ENCODE measurements at regions not wholly inside any gene's neighbourhood (a gene's known extent, or its start where the extent isn't known, plus 50 kb on each side); places are given as distances from the start of the nearest gene placed in this dataset.

DNA sequence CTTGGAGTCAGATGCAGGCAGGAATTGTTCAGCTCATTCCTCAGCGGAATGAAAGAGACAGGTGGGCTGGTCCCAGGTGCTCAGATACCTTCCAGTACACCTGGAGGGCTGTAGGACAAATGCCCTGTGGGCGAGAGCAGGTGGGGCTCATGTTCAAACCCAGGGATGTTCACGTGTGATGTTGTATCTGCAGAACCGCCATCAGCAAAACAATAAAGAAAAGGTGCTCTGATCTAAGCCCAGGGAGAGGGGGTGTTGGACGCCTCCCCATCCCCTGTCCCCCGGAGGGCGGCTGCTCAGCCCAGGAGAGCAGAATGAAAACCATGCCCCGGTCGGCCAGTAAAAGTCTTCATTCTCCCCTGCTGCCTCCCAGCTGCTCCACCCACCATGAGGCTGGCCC, 197.4 kb downstream of the HAUS1 start (continued):
- TF ChIP-seq AR (CRISPR knock-in tag; IDR thresholded peaks at IDR 0.05): no peak

GRCh38 chr18:46302528-46303485, 198.6 kb downstream of the HAUS1 start:
- no peak for TF ChIP-seq HMGA2 (CRISPR knock-in tag; IDR thresholded peaks at IDR 0.05)
- TF ChIP-seq FOXP1 (CRISPR knock-in tag; IDR thresholded peaks at IDR 0.05; ENCODE audit: borderline replicate concordance): no peak
- no peak for TF ChIP-seq SMAD3 (CRISPR knock-in tag; IDR thresholded peaks at IDR 0.05; ENCODE audit: borderline replicate concordance)
- TF ChIP-seq NR1H2 (CRISPR knock-in tag; IDR thresholded peaks at IDR 0.05): no peak
- no peak for TF ChIP-seq CREM (CRISPR knock-in tag; IDR thresholded peaks at IDR 0.05)
- TF ChIP-seq, protein P1, sequence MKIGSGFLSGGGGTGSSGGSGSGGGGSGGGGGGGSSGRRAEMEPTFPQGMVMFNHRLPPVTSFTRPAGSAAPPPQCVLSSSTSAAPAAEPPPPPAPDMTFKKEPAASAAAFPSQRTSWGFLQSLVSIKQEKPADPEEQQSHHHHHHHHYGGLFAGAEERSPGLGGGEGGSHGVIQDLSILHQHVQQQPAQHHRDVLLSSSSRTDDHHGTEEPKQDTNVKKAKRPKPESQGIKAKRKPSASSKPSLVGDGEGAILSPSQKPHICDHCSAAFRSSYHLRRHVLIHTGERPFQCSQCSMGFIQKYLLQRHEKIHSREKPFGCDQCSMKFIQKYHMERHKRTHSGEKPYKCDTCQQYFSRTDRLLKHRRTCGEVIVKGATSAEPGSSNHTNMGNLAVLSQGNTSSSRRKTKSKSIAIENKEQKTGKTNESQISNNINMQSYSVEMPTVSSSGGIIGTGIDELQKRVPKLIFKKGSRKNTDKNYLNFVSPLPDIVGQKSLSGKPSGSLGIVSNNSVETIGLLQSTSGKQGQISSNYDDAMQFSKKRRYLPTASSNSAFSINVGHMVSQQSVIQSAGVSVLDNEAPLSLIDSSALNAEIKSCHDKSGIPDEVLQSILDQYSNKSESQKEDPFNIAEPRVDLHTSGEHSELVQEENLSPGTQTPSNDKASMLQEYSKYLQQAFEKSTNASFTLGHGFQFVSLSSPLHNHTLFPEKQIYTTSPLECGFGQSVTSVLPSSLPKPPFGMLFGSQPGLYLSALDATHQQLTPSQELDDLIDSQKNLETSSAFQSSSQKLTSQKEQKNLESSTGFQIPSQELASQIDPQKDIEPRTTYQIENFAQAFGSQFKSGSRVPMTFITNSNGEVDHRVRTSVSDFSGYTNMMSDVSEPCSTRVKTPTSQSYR (CRISPR knock-in tag; IDR thresholded peaks at IDR 0.05): no peak
- TF ChIP-seq ZNF232 (CRISPR knock-in tag; IDR thresholded peaks at IDR 0.05): no peak
- TF ChIP-seq, protein P2, sequence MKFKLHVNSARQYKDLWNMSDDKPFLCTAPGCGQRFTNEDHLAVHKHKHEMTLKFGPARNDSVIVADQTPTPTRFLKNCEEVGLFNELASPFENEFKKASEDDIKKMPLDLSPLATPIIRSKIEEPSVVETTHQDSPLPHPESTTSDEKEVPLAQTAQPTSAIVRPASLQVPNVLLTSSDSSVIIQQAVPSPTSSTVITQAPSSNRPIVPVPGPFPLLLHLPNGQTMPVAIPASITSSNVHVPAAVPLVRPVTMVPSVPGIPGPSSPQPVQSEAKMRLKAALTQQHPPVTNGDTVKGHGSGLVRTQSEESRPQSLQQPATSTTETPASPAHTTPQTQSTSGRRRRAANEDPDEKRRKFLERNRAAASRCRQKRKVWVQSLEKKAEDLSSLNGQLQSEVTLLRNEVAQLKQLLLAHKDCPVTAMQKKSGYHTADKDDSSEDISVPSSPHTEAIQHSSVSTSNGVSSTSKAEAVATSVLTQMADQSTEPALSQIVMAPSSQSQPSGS (CRISPR knock-in tag; IDR thresholded peaks at IDR 0.05; ENCODE audit: borderline replicate concordance, low read depth): no peak
- TF ChIP-seq ZNF263 (CRISPR knock-in tag; IDR thresholded peaks at IDR 0.05; ENCODE audit: low read depth): no peak
- no peak for TF ChIP-seq ZNF423 (CRISPR knock-in tag; IDR thresholded peaks at IDR 0.05)
- TF ChIP-seq, protein P3, sequence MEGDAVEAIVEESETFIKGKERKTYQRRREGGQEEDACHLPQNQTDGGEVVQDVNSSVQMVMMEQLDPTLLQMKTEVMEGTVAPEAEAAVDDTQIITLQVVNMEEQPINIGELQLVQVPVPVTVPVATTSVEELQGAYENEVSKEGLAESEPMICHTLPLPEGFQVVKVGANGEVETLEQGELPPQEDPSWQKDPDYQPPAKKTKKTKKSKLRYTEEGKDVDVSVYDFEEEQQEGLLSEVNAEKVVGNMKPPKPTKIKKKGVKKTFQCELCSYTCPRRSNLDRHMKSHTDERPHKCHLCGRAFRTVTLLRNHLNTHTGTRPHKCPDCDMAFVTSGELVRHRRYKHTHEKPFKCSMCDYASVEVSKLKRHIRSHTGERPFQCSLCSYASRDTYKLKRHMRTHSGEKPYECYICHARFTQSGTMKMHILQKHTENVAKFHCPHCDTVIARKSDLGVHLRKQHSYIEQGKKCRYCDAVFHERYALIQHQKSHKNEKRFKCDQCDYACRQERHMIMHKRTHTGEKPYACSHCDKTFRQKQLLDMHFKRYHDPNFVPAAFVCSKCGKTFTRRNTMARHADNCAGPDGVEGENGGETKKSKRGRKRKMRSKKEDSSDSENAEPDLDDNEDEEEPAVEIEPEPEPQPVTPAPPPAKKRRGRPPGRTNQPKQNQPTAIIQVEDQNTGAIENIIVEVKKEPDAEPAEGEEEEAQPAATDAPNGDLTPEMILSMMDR (IDR thresholded peaks at IDR 0.05): no peak
- TF ChIP-seq, protein P4, sequence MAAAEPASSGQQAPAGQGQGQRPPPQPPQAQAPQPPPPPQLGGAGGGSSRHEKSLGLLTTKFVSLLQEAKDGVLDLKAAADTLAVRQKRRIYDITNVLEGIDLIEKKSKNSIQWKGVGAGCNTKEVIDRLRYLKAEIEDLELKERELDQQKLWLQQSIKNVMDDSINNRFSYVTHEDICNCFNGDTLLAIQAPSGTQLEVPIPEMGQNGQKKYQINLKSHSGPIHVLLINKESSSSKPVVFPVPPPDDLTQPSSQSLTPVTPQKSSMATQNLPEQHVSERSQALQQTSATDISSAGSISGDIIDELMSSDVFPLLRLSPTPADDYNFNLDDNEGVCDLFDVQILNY (CRISPR knock-in tag; IDR thresholded peaks at IDR 0.05): no peak
- TF ChIP-seq SMAD4 (CRISPR knock-in tag; IDR thresholded peaks at IDR 0.05): no peak
- TF ChIP-seq, protein P5, sequence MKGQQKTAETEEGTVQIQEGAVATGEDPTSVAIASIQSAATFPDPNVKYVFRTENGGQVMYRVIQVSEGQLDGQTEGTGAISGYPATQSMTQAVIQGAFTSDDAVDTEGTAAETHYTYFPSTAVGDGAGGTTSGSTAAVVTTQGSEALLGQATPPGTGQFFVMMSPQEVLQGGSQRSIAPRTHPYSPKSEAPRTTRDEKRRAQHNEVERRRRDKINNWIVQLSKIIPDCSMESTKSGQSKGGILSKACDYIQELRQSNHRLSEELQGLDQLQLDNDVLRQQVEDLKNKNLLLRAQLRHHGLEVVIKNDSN (CRISPR knock-in tag; IDR thresholded peaks at IDR 0.05): no peak
- no peak for TF ChIP-seq ZNF317 (CRISPR knock-in tag; IDR thresholded peaks at IDR 0.05; ENCODE audit: borderline replicate concordance, low read depth)
- TF ChIP-seq, protein P6, sequence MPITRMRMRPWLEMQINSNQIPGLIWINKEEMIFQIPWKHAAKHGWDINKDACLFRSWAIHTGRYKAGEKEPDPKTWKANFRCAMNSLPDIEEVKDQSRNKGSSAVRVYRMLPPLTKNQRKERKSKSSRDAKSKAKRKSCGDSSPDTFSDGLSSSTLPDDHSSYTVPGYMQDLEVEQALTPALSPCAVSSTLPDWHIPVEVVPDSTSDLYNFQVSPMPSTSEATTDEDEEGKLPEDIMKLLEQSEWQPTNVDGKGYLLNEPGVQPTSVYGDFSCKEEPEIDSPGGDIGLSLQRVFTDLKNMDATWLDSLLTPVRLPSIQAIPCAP (CRISPR knock-in tag; IDR thresholded peaks at IDR 0.05): no peak
- TF ChIP-seq, protein P7, sequence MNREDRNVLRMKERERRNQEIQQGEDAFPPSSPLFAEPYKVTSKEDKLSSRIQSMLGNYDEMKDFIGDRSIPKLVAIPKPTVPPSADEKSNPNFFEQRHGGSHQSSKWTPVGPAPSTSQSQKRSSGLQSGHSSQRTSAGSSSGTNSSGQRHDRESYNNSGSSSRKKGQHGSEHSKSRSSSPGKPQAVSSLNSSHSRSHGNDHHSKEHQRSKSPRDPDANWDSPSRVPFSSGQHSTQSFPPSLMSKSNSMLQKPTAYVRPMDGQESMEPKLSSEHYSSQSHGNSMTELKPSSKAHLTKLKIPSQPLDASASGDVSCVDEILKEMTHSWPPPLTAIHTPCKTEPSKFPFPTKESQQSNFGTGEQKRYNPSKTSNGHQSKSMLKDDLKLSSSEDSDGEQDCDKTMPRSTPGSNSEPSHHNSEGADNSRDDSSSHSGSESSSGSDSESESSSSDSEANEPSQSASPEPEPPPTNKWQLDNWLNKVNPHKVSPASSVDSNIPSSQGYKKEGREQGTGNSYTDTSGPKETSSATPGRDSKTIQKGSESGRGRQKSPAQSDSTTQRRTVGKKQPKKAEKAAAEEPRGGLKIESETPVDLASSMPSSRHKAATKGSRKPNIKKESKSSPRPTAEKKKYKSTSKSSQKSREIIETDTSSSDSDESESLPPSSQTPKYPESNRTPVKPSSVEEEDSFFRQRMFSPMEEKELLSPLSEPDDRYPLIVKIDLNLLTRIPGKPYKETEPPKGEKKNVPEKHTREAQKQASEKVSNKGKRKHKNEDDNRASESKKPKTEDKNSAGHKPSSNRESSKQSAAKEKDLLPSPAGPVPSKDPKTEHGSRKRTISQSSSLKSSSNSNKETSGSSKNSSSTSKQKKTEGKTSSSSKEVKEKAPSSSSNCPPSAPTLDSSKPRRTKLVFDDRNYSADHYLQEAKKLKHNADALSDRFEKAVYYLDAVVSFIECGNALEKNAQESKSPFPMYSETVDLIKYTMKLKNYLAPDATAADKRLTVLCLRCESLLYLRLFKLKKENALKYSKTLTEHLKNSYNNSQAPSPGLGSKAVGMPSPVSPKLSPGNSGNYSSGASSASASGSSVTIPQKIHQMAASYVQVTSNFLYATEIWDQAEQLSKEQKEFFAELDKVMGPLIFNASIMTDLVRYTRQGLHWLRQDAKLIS (CRISPR knock-in tag; IDR thresholded peaks at IDR 0.05; ENCODE audit: borderline replicate concordance): no peak
- TF ChIP-seq PRRX2 (CRISPR knock-in tag; IDR thresholded peaks at IDR 0.05): no peak
- DNase-seq (ENCODE audit: low spot score) (no peak), ATAC-seq (peak; percentile 39; the same call in 1 of the 2 replicates)
- peaks cover 5% of the 10 kb centered on the region; the same call in 1 of the 2 replicates for H3K27me3 Mint-ChIP-seq (ENCODE audit: low read depth)
- H3K4me1 Mint-ChIP-seq: peaks cover 6% of the 10 kb centered on the region
- no peak overlapping the region for H3K4me3 Mint-ChIP-seq
- no peak overlapping the region for H3K27ac Mint-ChIP-seq
- ChIA-PET POLR2A (interaction anchor here (1.0 kb wide), 1 partner anchor 30 kb away, joined by 3 read pairs; no protein-coding TSS in a partner anchor), CTCF (interaction anchor here (1.1 kb wide), 2 partner anchors 22 to 66 kb away, joined by 3 to 6 read pairs; no protein-coding TSS in a partner anchor)
- H3K9me3 Mint-ChIP-seq: peaks cover 20% of the 10 kb centered on the region
- H3K36me3 Mint-ChIP-seq: no peaks in the 10 kb centered on the region
